ENCODE measurements at regions not wholly inside any gene's neighbourhood (a gene's known extent, or its start where the extent isn't known, plus 50 kb on each side); places are given as distances from the start of the nearest gene placed in this dataset.

DNA sequence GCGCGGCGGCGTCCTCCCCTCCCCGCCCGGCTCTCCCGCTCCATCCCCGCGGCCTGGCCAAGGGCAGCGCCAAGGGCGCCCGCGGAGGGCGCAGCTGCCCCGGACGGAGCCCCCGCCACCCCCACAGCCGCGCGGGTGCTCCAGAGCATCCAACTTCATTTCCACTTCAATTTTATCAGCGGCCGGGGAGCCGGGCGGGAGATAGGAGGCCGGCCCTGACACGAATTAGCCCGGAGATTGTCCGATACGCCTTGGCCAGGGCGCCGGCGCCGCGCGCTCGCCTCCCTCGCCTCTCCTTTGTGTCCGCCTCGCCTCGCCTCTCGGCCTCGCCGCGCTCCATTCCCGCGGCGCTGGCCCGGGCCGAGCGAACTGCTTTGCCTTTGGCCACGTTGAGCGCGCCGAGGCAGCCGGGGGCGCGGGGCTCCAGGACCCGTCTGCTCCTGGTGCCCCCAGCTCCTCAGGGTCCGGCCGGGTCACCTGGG is 129.1 kb upstream of the LHX1 start:
- DNase-seq (ENCODE audit: extremely low spot score, insufficient read length, low read depth) (no peak), FAIRE-seq (no peak)

DNA sequence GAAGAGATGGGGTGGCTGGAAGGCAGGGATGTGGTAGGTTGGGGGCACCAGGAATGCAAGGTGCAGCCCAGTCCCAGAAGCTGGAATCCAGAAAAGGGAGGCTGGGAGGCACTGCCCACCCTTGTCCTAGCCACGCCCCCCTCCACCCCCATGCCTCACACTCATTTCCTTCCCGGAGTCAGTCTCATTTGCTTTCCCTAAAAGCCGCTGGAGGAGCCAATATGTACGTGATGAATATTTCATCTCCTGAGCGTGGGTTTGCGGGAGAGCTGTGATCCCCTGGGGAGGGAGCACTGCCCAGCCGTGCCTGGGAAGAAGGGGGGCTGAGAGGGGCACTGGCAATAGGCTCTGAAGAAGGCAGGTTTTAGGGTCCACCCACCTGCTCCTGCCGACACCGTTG is 124.5 kb upstream of the LHX1 start:
- no peak for DNase-seq (ENCODE audit: extremely low spot score, insufficient read length, low read depth)
- FAIRE-seq, result no peak

DNA sequence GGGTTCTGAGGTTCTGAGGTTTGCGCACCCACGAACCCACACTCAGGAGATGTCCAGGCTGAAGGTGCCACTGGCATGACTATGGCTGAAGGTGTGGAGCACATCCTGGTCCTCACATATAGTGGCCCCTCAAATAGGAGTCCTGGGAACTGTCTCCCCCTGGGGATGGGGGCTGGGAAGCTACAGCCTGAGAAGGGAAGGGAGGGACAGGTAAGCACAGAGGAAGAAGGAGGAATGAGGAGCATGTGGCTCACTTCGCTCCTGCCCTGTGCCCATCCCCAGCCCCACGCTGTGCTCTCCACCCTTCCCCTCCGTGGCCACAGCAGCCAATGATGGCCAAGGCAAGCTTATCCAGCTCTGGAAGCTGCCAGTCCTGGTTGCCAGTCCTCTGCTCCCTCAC is 123.9 kb upstream of the LHX1 start:
- no peak for FAIRE-seq
- no peak for DNase-seq (ENCODE audit: extremely low spot score, insufficient read length, low read depth)

DNA sequence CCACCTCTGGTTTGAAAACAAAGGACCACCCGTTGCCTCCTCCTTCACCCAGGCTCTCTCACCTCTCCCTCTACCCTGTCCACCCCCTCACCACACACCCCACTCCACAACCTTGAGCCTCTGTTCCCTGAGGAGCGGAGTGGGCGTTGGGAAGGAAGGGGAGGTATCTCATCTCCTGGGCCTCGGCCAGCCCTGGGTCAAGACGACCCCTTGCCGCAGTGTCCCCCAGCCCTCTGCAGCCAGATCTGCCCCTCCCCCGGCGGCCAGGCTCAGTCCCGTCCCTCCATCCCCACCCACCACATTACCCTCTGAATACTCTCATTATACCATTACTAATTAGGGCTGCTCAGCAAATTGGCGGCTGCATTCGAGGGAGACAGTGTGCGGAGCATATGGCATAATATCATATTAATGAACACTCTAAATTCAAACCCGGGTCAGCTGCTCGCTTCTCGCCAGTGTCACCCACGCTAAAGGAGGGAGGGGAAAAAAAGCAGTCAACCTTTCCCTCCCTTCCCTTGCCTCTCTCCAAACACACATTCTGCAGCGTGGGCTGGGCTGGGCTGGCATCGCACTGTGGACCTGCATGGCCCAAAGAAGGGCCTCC is 123.2 kb upstream of the LHX1 start:
- no peak for DNase-seq (ENCODE audit: extremely low spot score, insufficient read length, low read depth)

DNA sequence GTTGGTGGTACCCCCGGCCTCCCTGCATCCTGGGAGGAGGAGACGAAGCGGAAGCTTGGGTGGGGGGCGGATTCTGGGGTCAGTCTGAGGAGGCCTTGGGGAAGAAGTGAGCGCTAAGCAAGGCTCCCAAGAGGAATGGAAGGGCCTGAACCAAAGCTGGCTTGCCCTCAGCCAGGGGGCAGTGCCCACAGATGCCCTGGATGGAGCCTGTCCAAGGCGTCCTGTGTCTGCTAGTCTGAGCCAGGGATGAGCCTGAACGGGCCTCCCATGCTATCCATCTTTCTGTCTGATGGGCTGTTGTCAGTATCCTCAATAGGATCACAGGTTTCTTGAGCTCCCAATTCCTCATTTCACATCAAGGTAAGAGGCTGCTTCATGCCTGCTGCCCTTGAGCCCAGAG is 122.3 kb upstream of the LHX1 start:
- no peak for FAIRE-seq
- no peak for DNase-seq (ENCODE audit: extremely low spot score, insufficient read length, low read depth)

More for the DNA sequence above, 123.2 kb upstream of the LHX1 start:
- no peak for FAIRE-seq

DNA sequence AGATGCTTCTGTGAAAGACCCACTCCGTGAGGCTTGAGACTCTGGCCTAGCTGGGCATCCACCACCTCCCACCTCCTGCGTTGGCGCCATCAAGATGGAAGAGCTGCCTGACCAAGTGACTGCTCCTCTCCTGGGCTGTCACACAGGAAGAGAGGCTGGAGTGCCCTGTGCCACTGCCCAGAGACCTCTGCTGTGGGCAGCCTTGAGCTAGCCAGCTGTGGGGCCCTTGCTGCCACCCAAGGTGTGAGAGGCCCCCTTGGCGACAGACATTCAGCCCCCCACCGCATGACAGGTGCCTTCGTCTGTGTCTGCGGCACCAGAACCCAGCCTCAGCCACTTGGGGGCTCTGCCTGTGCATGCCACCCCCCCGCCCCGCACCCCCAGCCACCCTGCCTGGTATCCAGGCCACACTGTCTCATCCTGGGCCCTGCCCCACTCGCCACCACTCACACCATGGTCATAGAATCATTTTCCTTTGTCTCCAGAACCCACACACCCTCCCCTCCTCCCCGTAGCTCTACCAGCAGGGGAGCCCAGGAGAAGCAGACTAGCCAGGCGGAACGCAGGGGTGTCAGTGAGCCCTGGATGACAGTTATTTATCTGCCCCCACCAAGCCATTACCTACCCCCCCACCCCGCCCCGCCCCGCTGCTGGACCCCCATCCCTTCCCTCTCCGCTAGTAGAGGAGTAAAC is 120.9 kb upstream of the LHX1 start:
- no peak for DNase-seq (ENCODE audit: extremely low spot score, insufficient read length, low read depth)
- no peak for FAIRE-seq

DNA sequence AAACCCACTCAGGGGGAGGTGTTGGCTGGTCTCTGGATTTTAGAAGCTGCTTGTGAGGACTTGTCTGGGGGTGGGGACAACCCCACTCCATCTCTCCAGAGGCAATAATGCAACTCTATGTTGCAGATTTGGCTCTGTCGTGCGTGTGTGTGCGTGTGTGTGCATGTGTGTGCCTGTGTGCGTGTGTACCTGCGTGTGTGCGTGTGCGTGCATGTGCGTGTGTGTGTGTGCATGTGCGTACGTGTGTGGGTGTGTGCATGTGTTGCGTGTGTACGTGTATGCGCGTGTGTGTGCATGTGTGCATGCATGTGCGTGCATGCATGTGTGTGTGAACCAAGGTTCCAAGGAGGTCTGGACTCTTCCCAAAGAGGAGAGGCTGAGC is 120.4 kb upstream of the LHX1 start:
- FAIRE-seq (no peak), DNase-seq (ENCODE audit: extremely low spot score, insufficient read length, low read depth) (no peak)

DNA sequence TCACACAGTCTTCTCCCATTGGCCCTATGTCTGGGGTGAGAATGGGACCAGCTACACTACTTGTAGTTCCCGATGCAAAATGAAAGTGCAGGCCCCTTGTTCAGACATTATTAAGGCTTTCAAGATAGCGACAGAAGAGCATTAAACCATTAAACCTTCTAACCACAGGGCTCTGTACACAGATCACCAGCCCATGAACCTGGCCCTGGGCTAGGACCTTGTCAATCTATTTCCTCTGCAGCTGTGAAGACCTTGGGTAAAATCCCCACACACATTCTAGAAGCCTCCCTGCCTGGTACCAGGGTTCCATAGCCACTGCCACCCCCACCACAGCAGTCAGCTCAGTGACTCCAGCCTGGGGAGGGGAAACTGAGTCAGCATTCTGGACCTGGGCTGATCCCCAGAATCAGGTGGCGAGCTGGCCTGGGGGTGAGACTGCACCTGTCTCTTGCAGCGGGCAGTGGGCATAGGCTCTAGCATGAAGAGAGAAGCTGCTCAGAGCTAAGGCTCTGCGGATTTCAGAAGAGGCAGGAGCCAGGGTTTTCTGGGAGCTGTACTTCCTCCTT is 119.7 kb upstream of the LHX1 start:
- DNase-seq (ENCODE audit: extremely low spot score, insufficient read length, low read depth) (no peak), FAIRE-seq (no peak)

DNA sequence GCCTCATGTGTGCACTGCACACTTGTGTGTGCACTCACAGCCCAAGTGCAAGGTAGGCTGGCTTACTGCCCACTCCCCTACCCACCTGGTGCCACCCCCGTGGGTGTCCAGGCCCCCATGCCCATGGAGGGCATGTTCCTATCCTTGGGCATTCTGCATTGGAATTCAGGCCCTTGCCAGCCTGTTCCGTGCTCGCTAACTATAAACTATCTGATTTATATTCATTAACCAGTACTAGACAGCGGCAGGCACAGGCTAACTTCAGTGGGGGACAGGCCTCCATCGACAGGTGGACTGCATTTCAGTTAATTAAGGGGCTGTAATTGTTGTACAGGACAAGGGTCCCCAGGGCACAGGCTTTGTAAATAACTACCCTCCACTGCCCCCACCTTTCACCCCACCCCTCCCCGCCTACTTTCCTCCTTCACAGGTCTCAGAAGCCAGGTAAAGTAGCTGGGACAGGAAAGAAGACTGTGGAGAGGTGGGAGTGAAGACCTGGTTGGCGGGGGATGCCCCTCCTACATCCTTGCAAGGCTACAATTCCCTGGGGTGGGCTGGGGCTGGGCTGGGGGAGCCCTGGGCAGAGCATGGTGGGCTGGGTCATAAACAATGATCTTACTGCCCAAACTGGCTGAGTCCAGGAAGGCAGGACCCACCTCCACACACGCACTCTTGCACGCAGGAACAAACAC is 119.0 kb upstream of the LHX1 start:
- FAIRE-seq, result no peak
- DNase-seq (ENCODE audit: extremely low spot score, insufficient read length, low read depth), result no peak

DNA sequence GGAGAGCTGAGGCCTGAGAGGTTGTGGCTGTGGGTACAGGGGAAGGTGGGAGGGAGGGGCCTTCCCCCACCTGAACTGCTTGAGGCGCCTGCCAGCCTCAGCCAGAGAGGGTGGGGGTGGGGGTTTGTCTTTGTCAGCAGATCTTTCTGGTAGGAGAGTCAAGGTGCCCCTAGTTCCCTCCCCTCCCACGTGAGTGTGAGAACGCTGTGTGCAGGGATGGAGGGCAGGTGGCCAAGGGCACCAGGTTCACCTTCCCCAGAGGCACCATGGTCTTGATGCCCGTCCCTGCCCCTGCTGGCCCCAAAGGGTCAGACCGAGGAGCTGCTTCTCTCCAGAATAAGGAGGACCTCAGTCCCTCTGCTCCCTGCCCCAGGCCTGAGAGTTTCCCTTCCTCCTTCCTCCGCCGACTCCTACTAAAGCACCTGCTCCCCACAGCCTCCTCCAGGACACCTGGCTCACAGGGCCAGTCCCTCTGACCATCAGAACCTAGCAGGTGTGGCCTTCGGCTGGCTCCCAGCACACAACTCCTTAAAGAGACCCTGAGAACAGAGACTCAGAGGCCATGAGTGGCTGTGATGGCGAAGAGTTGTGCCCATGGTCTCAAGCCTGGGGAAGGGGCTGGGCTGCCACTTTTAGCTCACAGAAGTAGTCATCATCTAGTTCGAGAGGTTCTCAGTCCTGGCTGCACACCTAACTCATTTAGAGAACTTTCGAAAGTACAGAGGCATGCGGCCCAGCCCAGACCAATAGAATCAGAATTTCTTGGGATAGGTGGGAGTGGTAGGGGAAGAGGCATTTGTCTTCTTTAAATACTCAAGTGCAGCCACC is 113.2 kb upstream of the LHX1 start:
- FAIRE-seq (no peak), DNase-seq (ENCODE audit: extremely low spot score, insufficient read length, low read depth) (no peak)

DNA sequence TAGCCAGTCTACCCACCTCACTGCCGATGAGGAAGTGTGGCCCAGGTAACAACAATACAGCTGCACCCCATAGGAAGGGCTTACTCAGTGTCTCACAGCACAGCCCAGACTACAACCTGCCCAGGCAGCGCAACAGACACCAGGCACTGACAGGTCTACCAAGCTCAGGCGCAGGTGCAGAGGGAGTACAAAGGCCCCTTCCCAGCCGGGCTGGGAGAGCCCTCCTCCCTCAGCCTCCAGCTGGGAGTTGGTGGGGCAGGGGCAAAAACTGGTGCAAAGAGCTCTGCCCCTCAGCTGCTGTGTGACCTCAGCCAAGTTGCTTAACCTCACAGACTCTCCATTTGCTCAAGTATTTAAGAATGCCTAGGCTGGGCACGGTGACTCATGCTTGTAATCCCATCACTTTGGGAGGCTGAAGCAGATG is 112.6 kb upstream of the LHX1 start:
- no peak for FAIRE-seq
- DNase-seq (ENCODE audit: extremely low spot score, insufficient read length, low read depth), result no peak

DNA sequence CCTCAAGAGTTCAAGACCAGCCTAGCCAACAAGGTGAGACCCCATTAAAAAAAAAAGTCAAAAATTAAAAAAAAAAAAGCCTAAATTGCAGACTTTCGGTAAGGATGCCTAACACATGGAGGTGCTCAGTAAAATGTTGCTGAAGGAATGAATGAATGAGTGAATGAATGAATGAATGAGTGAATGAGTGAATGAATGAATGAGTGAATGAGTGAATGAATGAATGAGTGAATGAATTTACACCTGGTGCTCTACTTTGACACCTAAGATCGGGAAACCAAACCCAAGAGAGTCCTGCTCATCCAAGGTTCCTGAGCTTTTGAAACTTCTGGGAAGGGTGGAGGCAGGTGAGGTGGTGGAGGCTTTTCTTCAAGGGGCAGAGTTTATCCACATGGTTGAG is 112.2 kb upstream of the LHX1 start:
- FAIRE-seq (no peak), DNase-seq (ENCODE audit: extremely low spot score, insufficient read length, low read depth) (no peak)

DNA sequence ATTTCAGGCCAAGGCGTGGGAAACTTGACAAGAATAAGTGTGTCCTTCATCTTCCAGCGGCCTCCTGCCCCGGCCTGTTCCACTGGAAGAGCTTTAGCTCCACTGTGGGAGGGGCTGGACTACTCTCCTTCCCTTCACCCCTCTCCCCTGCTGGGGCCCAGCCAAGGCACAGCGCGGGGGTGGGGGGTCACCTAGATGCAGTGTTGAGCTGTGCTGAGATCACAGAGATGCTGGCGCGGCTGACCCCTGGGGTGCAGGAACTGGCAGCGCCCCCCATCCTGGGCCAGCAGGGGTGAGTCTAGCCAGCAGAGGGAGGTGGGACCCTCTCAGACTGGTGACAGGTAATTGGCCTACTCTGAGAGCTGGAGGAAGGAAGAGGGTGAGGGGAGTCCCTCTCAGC is 111.8 kb upstream of the LHX1 start:
- DNase-seq (ENCODE audit: extremely low spot score, insufficient read length, low read depth) (no peak), FAIRE-seq (no peak)

DNA sequence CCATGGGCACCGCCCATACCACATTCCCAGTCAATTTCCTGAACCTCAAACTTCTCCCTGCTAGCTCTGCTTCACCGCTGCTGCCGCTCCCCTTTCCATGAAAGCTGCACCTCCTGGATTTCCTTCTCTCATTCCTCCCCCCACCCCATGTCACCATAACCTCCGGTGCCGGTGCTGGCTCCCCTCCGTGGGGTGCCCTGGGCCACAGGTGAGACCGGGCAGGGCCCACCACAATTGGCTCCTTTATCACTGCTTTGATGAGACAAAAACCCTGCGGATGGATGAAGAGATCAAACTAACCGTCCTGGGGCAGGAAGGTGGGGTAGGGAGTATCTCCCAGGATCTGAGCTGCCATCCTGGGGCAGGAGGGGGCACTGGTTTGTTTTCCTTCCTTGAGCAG is 111.3 kb upstream of the LHX1 start:
- FAIRE-seq (no peak), DNase-seq (ENCODE audit: extremely low spot score, insufficient read length, low read depth) (no peak)

DNA sequence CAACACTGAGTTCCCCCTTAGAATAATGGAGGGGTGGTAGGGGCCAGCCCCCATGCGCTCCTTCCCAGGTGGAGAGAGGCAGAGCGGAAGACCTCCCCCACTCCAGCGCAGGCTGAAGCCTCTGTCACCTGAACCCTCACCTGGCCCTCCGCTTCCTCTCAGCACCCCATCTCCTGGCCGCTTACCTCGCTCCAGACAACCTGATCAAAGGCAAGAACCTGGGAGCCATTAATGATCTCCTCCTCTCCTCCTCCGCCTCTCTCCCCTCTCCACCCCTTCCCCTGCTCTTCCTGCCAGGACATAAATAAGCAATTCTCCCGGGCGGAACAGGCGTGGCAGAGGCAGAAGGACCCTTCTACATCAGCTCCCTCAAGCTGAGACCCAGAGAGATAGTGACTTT is 110.2 kb upstream of the LHX1 start:
- DNase-seq (ENCODE audit: extremely low spot score, insufficient read length, low read depth) (no peak), FAIRE-seq (no peak)

DNA sequence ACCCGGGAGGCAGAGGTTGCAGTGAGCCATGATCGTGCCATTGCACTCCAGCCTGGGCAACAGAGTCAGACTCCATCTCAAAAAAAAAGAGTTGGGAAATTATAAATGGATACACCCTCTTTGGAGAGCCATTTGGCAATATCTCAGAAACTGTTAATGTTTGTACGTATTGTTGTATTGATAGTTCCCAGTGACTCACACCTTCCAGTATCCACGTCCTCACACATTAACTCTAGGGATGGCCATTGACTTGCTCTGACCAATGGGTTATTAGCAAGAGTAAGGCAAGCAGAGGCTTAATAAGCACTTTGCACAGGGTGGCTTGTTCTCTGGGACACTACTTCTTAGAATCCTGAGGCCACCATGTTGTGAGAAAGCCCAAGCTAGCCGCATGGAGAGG is 107.6 kb upstream of the LHX1 start:
- DNase-seq (ENCODE audit: extremely low spot score, insufficient read length, low read depth), result no peak
- FAIRE-seq, result no peak

DNA sequence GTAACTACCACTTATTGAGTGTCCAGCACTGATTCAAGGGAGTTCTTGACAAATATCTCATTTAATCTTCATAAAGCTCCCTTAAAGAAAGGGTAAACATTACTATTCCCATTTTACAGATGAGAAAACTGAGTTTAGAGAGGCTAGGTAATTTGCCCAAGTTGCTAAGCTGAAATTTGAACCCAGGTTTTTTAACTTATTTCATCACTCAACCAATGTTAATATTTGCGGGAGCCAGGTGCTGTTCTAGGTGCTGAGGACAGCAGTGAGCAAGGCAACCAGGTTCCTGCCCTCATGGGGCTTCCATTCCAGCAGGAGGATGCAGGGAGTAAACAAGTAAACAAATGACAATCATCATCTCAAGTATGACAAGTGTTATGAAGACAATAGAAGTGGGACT is 104.0 kb upstream of the LHX1 start:
- DNase-seq (ENCODE audit: extremely low spot score, insufficient read length, low read depth), result no peak
- FAIRE-seq, result no peak

DNA sequence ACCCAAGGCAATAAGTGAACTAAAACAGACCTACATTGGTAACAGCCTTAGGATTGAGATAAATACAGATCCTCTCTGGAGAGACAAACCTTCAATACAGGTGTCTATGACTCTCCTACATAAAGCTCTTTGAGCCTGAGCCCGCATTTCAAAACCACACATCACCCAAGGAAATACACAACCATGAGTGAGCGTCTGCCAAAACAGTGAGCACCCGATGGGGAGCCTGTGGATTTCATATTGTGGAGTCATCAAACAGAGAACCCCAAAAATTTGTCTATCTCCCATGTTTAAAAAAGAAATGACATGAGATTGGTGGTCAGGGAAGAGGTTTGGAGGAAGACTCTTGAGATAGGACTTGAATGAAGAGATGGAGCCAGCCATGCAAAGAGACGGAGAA is 102.2 kb upstream of the LHX1 start:
- FAIRE-seq (no peak), DNase-seq (ENCODE audit: extremely low spot score, insufficient read length, low read depth) (no peak)

DNA sequence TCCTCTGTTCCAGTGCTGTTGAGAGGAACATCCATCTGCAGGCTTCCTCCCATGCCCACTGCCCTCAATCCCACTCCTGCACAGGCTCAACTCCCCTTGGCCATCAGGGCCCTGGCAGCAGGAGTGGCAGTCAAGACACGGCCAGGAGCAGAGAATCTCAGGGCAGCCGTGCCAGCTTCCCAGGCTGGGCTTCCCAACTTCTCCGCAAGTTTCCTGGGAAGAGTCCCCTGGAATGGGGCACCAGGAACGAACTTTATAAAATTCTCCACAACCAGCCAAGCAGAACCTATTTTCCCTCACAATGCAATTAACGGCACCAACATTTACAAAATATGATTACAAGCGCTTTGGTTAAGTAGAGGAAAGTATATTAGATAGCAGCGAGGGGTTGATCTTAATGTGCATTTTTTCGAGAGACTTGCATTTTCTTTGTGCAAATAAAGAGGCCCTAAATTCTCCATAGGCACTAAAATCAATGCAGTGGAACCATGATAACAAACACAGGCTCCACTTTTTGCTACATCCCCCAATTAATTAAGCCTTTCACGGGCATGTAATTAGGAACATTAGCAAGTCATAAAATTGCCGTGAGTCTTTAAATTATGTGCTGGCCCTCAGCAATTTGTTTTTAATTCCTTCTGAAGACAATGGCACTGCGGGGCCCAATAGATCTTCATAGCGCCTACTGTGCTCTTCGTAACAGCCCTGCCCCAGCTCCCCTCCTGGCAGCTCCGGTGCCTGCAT is 99.9 kb upstream of the LHX1 start:
- FAIRE-seq (no peak), DNase-seq (ENCODE audit: extremely low spot score, insufficient read length, low read depth) (no peak)

DNA sequence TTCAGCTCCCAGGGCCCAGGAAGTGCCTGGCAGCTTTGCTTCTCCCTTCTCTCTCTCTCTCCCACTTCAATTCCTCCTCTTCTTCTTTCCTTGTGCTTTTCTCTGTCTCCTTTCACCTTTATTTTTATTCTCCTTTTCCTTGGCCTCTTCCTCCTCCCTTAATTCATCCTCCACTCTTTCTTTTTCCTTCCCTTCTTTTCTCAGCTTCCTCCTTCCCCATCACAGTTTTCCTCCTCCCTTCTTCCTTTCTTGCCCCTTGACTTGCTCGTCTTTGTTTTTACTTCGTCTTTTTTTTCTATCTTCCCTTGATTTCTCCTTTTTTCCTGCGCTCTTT is 99.4 kb upstream of the LHX1 start:
- DNase-seq (ENCODE audit: extremely low spot score, insufficient read length, low read depth) (no peak), FAIRE-seq (no peak)

All from GM18507 (cell line).